Islet precursor cell (in vitro differentiated cells): ENCODE measurements at regions not wholly inside any gene's neighbourhood (a gene's known extent, or its start where the extent isn't known, plus 50 kb on each side); places are given as distances from the start of the nearest gene placed in this dataset.
A peak's percentile ranks its signal among the peaks of the same experiment; 100 is the strongest.

Experiments used
- DNase-seq: peaks from one replicate; pipeline ENCODE4 v3.0.0-alpha.2; 2018

DNA sequence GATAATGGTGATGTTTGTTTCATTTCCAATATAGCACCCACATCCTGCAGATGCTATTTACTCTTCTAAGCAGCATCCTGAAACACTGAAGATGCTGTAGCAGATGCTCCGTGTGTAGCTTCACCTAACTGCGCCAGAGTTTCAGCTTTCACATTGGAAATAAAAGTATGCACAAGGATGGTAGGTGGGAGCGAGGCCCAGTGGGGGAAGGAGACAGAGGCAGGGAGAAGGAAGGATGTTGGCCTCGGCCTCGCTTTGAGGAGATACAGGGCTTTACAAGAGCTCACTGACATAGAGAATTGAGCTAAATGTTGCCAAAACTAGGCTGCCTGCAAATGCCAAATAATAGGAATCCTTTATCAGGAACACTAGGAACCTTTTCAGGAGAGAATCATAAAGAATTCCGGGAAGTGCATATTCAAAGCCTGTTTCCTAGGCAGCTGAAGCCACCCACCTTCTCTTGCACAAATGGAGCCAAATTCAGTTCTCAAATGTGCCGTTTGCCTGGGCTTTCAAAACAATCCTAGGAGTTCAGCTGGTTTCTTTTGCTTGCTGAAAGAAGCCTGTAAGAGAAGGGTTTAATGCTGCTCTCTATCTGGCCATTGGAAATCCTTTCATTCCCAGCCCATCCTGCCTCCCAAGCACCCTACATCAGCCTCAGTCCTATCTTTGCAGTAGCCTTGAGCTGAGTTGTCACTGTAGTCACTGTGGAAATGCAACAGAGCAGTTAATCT is 135.4 kb upstream of the ATP1B1 start:
- no peak for DNase-seq

DNA sequence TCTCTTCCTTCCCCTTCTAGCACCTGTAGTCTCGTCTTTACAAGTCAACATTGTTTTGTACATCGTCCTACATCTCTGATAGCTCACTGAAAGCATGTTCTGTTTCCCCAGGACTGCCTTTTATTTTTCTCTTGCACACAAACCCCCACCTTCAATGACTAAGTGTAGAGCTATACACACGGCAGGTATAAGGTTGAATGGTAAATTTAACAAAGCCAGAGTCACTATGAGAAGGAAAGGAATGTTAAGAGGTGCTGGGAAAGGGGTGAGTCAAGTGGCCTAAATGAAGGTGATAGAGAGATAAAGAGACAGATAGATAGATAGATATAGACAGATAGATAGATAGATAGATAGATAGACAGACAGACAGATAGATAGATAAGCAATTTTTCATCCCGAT is 134.3 kb upstream of the ATP1B1 start:
- no peak for DNase-seq

DNA sequence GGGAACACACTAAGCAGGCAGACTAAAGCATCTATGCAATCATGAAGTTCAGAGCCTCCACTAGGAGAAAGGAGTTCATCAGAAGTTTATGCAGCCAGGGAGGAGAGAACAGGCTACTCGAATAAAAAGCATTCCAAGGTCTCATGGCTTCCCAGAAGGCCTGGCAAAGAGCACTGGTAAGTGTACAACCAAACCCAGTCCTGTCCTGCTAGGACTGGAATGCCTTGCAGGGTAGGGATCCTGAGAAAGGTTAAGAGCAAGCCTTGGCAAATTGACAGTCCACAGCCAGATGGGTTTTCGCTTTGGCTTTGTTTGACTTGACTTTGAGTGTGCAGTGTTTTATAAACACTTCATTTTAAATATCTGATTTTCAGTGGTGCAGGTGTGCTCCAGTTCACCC is 133.6 kb upstream of the ATP1B1 start:
- peak; percentile 83 for DNase-seq

DNA sequence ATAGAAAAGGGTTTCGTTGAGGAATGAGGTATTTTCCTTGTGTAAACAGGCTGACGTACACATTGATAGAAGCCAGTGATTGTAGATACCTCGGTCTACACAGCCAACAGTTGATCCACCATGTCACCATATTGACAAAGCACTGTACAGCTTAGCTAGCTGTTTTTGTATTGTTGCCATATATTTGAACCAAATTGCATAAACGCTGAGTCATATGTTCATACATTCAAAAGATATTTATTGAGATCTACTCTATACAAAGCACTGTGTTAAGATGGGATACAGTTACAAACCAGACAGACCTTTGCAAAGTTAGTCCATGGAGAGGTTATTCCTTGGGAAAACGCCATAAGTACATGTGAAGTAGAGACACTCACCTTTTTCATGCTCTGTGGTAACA is 132.4 kb upstream of the ATP1B1 start:
- no peak for DNase-seq

GRCh38 chr1:168974611-168975010 is 131.9 kb upstream of the ATP1B1 start:
- no peak for DNase-seq

- DNase-seq, result no peak
These were observed 130.2 kb upstream of the ATP1B1 start for GRCh38 chr1:168976267-168976666.

GRCh38 chr1:168977618-168978017 is 128.9 kb upstream of the ATP1B1 start:
- no peak for DNase-seq

- no peak for DNase-seq
These were observed 127.2 kb upstream of the ATP1B1 start for GRCh38 chr1:168979276-168979675.

DNA sequence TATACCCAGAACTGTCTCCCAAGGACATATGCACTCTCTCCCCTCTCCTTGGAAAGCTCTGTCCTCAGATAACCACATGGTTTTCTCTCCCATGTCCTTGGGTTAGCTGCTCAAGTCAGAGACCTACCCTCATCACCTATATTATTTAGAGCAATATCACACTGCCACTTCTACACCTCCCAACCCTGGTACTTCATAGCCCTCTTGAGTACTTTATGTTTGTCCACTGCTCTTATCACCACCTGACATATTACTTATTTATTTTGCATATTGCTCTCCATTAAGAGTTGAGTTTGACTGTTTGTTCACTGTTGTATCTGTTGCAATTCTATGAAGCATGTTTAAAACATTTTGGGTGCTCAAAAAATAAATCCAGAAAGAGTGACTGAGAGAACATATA is 126.3 kb upstream of the ATP1B1 start:
- DNase-seq, result no peak

GRCh38 chr1:168980656-168981055 is 125.8 kb upstream of the ATP1B1 start:
- no peak for DNase-seq

GRCh38 chr1:168982778-168983177 is 123.7 kb upstream of the ATP1B1 start:
- DNase-seq, result no peak

- DNase-seq, result no peak
These were observed 119.2 kb upstream of the ATP1B1 start for GRCh38 chr1:168987330-168987729.

GRCh38 chr1:168987923-168988322 is 118.6 kb upstream of the ATP1B1 start:
- no peak for DNase-seq

- DNase-seq, result no peak
These were observed 116.5 kb upstream of the ATP1B1 start for GRCh38 chr1:168989985-168990384.

DNA sequence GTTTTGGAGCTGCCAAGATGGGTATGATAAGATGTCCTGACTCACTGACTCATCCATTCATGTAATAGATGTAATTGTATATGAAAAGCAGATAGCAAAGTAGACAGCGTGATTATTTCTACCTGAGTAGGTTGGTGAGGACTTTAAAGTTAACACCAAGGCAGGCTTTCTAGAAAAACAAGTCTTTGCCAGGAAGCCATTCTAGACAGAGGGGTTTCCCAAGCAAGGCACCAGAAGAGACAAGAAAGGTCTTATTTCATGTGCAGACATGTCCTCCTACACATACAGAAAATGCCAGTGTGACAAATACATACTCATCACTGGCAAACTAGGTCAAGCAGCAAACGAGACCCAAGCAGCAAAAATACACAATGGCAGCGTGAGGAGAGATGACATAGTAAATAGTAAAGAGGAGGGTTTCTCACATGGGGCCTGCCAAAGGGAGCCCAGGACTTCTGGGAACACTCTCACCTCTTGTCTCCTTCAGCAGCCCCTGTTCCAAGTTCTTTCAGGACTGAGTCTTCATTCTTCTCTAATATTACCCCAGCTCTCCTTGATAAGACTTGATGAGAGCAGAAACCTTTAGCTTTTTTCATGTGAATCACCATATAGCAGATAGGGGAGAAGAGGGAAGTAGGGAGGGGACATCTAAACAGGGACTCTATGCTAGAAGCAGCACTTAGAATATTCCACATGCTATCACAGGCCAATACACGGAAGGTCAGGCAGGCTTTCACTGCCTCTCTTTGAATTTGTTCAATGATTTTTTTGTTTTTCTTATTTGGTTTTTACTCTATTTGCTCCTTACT is 114.6 kb upstream of the ATP1B1 start:
- DNase-seq, result no peak

GRCh38 chr1:169001353-169001752 is 105.1 kb upstream of the ATP1B1 start:
- no peak for DNase-seq

- DNase-seq, result no peak
These were observed 102.5 kb upstream of the ATP1B1 start for GRCh38 chr1:169003864-169004516.

- DNase-seq, result no peak
These were observed 100.7 kb upstream of the ATP1B1 start for GRCh38 chr1:169005776-169006175.

DNA sequence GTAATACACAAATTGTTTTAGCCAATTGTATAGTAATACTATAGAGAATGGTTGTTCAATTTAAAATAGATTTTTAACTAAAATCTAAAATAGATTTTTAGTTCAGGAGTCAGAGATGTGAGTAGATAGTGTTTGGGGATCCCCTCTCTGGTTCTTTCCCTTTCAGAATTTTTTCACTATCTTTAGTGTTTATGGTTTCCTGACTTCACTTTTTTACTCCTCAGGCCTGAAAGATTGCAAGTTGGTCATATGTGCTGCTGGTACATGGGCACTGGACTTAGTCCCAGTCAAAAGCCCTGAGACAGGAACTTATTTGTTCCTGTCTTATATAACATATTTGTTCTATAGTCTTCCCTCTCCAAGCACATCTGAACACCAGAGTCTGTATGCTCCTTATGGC is 96.8 kb upstream of the ATP1B1 start:
- no peak for DNase-seq

- DNase-seq, result no peak
These were observed 94.1 kb upstream of the ATP1B1 start for GRCh38 chr1:169012416-169012815.

- DNase-seq, result no peak
These were observed 92.7 kb upstream of the ATP1B1 start for GRCh38 chr1:169013821-169014220.

GRCh38 chr1:169015464-169015863 is 91.0 kb upstream of the ATP1B1 start:
- DNase-seq, result no peak

DNA sequence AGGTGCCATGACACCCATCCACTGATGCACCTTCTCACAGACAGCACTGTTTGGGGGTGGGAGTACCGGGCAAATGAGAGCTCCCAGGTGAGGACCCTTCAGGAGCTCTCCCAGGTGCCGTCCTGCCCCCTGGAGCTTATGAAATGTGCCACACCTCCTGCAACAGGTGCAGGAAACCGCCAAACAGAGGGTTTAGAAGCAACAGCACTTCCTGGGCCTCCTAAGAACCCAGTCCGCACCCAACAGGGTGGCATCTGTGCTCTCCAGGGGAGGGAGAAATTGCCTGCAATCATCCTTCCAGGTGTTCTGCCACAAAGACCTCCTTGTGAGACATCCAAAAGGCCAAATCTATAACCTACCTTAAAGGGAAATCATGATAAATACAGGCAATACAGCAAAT is 87.7 kb upstream of the ATP1B1 start:
- no peak for DNase-seq
